Fibroblast of pulmonary artery (primary cell): ENCODE measurements at regions not wholly inside any gene's neighbourhood (a gene's known extent, or its start where the extent isn't known, plus 50 kb on each side); places are given as distances from the start of the nearest gene placed in this dataset.

Source experiments
- DNase-seq: peaks from one replicate; pipeline ENCODE4 v3.0.0-alpha.2; 2010; ENCODE audit warnings: low read depth
- H3K4me3 ChIP-seq: replicated peaks from 2 replicates; pipeline ENCODE4 v1.5.1; 2011; ENCODE audit warnings: low read depth, mild to moderate bottlenecking, control low read depth, low read length, moderate library complexity
- CTCF ChIP-seq: IDR thresholded peaks from 2 replicates; pipeline ENCODE4 v1.5.1; 2011; ENCODE audit warnings: mild to moderate bottlenecking, control low read depth, low read length, inconsistent platforms; ENCODE audit errors: missing control alignments

GRCh38 chr4:29310252-29310651, 1409.9 kb upstream of the PCDH7 start:
- TF ChIP-seq CTCF = no peak
- DNase-seq = no peak
- H3K4me3 ChIP-seq = no peak overlapping the region

- no peak for TF ChIP-seq CTCF
- peak; percentile 59 for DNase-seq
- H3K4me3 ChIP-seq = no peak overlapping the region
These were observed 1408.9 kb upstream of the PCDH7 start for GRCh38 chr4:29311247-29311646.

GRCh38 chr4:29319663-29320340, 1400.4 kb upstream of the PCDH7 start:
- DNase-seq = no peak
- H3K4me3 ChIP-seq = no peak overlapping the region
- TF ChIP-seq CTCF = no peak

GRCh38 chr4:29320947-29321620, 1399.1 kb upstream of the PCDH7 start:
- TF ChIP-seq CTCF = no peak

GRCh38 chr4:29326004-29326403, 1394.2 kb upstream of the PCDH7 start:
- DNase-seq = no peak

More at GRCh38 chr4:29320947-29321620, 1399.1 kb upstream of the PCDH7 start:
- DNase-seq = no peak
- no peak overlapping the region for H3K4me3 ChIP-seq

GRCh38 chr4:29326816-29327215, 1393.4 kb upstream of the PCDH7 start:
- peak; percentile 20 for DNase-seq
- TF ChIP-seq CTCF = no peak
- no peak overlapping the region for H3K4me3 ChIP-seq

More at GRCh38 chr4:29326004-29326403, 1394.2 kb upstream of the PCDH7 start:
- TF ChIP-seq CTCF = no peak
- no peak overlapping the region for H3K4me3 ChIP-seq
